IPS-20b (cell line): ENCODE measurements at regions not wholly inside any gene's neighbourhood (a gene's known extent, or its start where the extent isn't known, plus 50 kb on each side); places are given as distances from the start of the nearest gene placed in this dataset.
"Not testable (repeated sequence)": the region's sequence is repeated elsewhere in the genome, so short reads cannot be mapped to it uniquely, and the experiment has no call there.

Source experiments
- H3K27ac ChIP-seq: one replicate; pipeline ENCODE4 v1.5.1; 2013; ENCODE audit warnings: low read length
- H3K27me3 ChIP-seq: 2 replicates; pipeline ENCODE4 v1.6.1; 2013; ENCODE audit warnings: mild to moderate bottlenecking, low read length, inconsistent platforms; ENCODE audit not compliant: insufficient read depth
- H3K36me3 ChIP-seq: 2 replicates; pipeline ENCODE4 v1.6.1; 2013; ENCODE audit warnings: low read depth, mild to moderate bottlenecking, inconsistent platforms, low read length, moderate library complexity; ENCODE audit not compliant: insufficient read depth
- H3K4me1 ChIP-seq: 2 replicates; pipeline ENCODE4 v1.6.1; 2013; ENCODE audit warnings: mild to moderate bottlenecking, control low read depth, inconsistent platforms, low read length, moderate library complexity; ENCODE audit not compliant: insufficient read depth
- H3K4me3 ChIP-seq: 2 replicates; pipeline ENCODE4 v1.5.1; 2013; ENCODE audit warnings: mild to moderate bottlenecking, low read length, inconsistent platforms
- H3K9ac ChIP-seq: 2 replicates; pipeline ENCODE4 v1.6.1; 2013; ENCODE audit warnings: low read depth, mild to moderate bottlenecking, inconsistent platforms, low read length, moderate library complexity
- H3K9me3 ChIP-seq: 2 replicates; pipeline ENCODE4 v1.6.1; 2013; ENCODE audit warnings: mild to moderate bottlenecking, low read depth, low read length, inconsistent platforms; ENCODE audit not compliant: insufficient read depth

GRCh38 chrX:25442499-25442898, 426.7 kb upstream of the ARX start:
- no peaks in the 10 kb centered on the region for H3K9me3 ChIP-seq
- H3K9ac ChIP-seq = no peak overlapping the region
- no peaks in the 10 kb centered on the region for H3K36me3 ChIP-seq
- no peak overlapping the region for H3K27ac ChIP-seq
- no peaks in the 10 kb centered on the region for H3K4me1 ChIP-seq
- H3K27me3 ChIP-seq = no peaks in the 10 kb centered on the region
- H3K4me3 ChIP-seq = no peak overlapping the region

GRCh38 chrX:25433307-25433706, 417.5 kb upstream of the ARX start:
- H3K4me1 ChIP-seq = no peaks in the 10 kb centered on the region
- H3K27me3 ChIP-seq = no peaks in the 10 kb centered on the region
- no peak overlapping the region for H3K9ac ChIP-seq
- H3K36me3 ChIP-seq = no peaks in the 10 kb centered on the region
- H3K4me3 ChIP-seq = no peak overlapping the region
- no peak overlapping the region for H3K27ac ChIP-seq
- H3K9me3 ChIP-seq = no peaks in the 10 kb centered on the region

- no peak overlapping the region for H3K27ac ChIP-seq
- no peak overlapping the region for H3K9ac ChIP-seq
- no peaks in the 10 kb centered on the region for H3K4me1 ChIP-seq
- H3K9me3 ChIP-seq = no peaks in the 10 kb centered on the region
- no peaks in the 10 kb centered on the region for H3K36me3 ChIP-seq
- no peaks in the 10 kb centered on the region for H3K27me3 ChIP-seq
- no peak overlapping the region for H3K4me3 ChIP-seq
These were observed 416.6 kb upstream of the ARX start for GRCh38 chrX:25432396-25432795.

- no peak overlapping the region for H3K9ac ChIP-seq
- H3K27me3 ChIP-seq = no peaks in the 10 kb centered on the region
- H3K27ac ChIP-seq = no peak overlapping the region
- H3K9me3 ChIP-seq = no peaks in the 10 kb centered on the region
- H3K4me1 ChIP-seq = no peaks in the 10 kb centered on the region
- no peak overlapping the region for H3K4me3 ChIP-seq
- H3K36me3 ChIP-seq = no peaks in the 10 kb centered on the region
These were observed 412.2 kb upstream of the ARX start for GRCh38 chrX:25427873-25428555.

- not testable (repeated sequence) for H3K27me3 ChIP-seq, H3K4me1 ChIP-seq, H3K27ac ChIP-seq, H3K9ac ChIP-seq, H3K36me3 ChIP-seq, H3K4me3 ChIP-seq, H3K9me3 ChIP-seq
These were observed 388.4 kb upstream of the ARX start for GRCh38 chrX:25404163-25404562.

- Histone ChIP-seq H3K9ac (no peak overlapping the region), H3K4me1 (no peaks in the 10 kb centered on the region), H3K27ac (no peak overlapping the region), H3K4me3 (no peak overlapping the region), H3K9me3 (no peaks in the 10 kb centered on the region), H3K36me3 (no peaks in the 10 kb centered on the region), H3K27me3 (no peaks in the 10 kb centered on the region)
These were observed 373.5 kb upstream of the ARX start for GRCh38 chrX:25389266-25389665.

GRCh38 chrX:25383196-25383595, 367.4 kb upstream of the ARX start:
- Histone ChIP-seq H3K27me3 (no peaks in the 10 kb centered on the region), H3K4me1 (no peaks in the 10 kb centered on the region), H3K9ac (no peak overlapping the region)

GRCh38 chrX:25356456-25356855, 340.7 kb upstream of the ARX start:
- Histone ChIP-seq H3K4me3 (no peak overlapping the region), H3K27ac (no peak overlapping the region), H3K4me1 (no peaks in the 10 kb centered on the region), H3K9me3 (no peaks in the 10 kb centered on the region), H3K9ac (no peak overlapping the region), H3K36me3 (no peaks in the 10 kb centered on the region), H3K27me3 (no peaks in the 10 kb centered on the region)

More at GRCh38 chrX:25383196-25383595, 367.4 kb upstream of the ARX start:
- Histone ChIP-seq H3K4me3 (no peak overlapping the region), H3K9me3 (no peaks in the 10 kb centered on the region), H3K36me3 (no peaks in the 10 kb centered on the region), H3K27ac (no peak overlapping the region)

GRCh38 chrX:25344161-25344936, 328.6 kb upstream of the ARX start:
- no peak overlapping the region for H3K9ac ChIP-seq
- no peak overlapping the region for H3K27ac ChIP-seq
- no peaks in the 10 kb centered on the region for H3K27me3 ChIP-seq
- no peaks in the 10 kb centered on the region for H3K36me3 ChIP-seq
- no peak overlapping the region for H3K4me3 ChIP-seq
- no peaks in the 10 kb centered on the region for H3K4me1 ChIP-seq
- H3K9me3 ChIP-seq = no peaks in the 10 kb centered on the region

- H3K27ac ChIP-seq = no peak overlapping the region
- H3K27me3 ChIP-seq = no peaks in the 10 kb centered on the region
- no peaks in the 10 kb centered on the region for H3K36me3 ChIP-seq
- no peaks in the 10 kb centered on the region for H3K9me3 ChIP-seq
- H3K4me3 ChIP-seq = no peak overlapping the region
- H3K9ac ChIP-seq = no peak overlapping the region
- no peaks in the 10 kb centered on the region for H3K4me1 ChIP-seq
These were observed 327.3 kb upstream of the ARX start for GRCh38 chrX:25343060-25343459.

GRCh38 chrX:25337841-25338240, 322.1 kb upstream of the ARX start:
- Histone ChIP-seq H3K4me3 (no peak overlapping the region), H3K4me1 (no peaks in the 10 kb centered on the region), H3K9me3 (no peaks in the 10 kb centered on the region), H3K9ac (no peak overlapping the region), H3K27me3 (no peaks in the 10 kb centered on the region), H3K27ac (no peak overlapping the region), H3K36me3 (no peaks in the 10 kb centered on the region)

- Histone ChIP-seq H3K9ac (no peak overlapping the region), H3K9me3 (no peaks in the 10 kb centered on the region)
These were observed 285.2 kb upstream of the ARX start for GRCh38 chrX:25300994-25301393.

More at GRCh38 chrX:25300994-25301393, 285.2 kb upstream of the ARX start:
- no peaks in the 10 kb centered on the region for H3K4me1 ChIP-seq
- H3K27ac ChIP-seq = no peak overlapping the region
- H3K4me3 ChIP-seq = no peak overlapping the region
- no peaks in the 10 kb centered on the region for H3K36me3 ChIP-seq
- no peaks in the 10 kb centered on the region for H3K27me3 ChIP-seq
